ELF-1 (cell line): ENCODE measurements at regions not wholly inside any gene's neighbourhood (a gene's known extent, or its start where the extent isn't known, plus 50 kb on each side); places are given as distances from the start of the nearest gene placed in this dataset.

Source experiments
- DNase-seq: peaks from one replicate; pipeline ENCODE4 v3.0.0-alpha.2; 2016; ENCODE audit warnings: low read depth, low spot score

GRCh38 chr3:88573472-88573871, 423.7 kb downstream of the C3orf38 start:
- no peak for DNase-seq

- DNase-seq, result no peak
Measured at GRCh38 chr3:88574146-88574545, 424.4 kb downstream of the C3orf38 start.

- no peak for DNase-seq
Measured at GRCh38 chr3:88584451-88584850, 434.7 kb downstream of the C3orf38 start.

- DNase-seq, result no peak
Measured at GRCh38 chr3:88586121-88586640, 436.4 kb downstream of the C3orf38 start.

- DNase-seq, result no peak
Measured at GRCh38 chr3:88589138-88589537, 439.4 kb downstream of the C3orf38 start.

GRCh38 chr3:88595026-88595425, 445.3 kb downstream of the C3orf38 start:
- DNase-seq, result no peak

- DNase-seq, result no peak
Measured at GRCh38 chr3:88596451-88596850, 446.7 kb downstream of the C3orf38 start.

- no peak for DNase-seq
Measured at GRCh38 chr3:88610820-88611219, 461.1 kb downstream of the C3orf38 start.

GRCh38 chr3:88611826-88612326, 462.1 kb downstream of the C3orf38 start:
- DNase-seq, result no peak

GRCh38 chr3:88616413-88616812, 466.7 kb downstream of the C3orf38 start:
- no peak for DNase-seq

- DNase-seq, result no peak
Measured at GRCh38 chr3:88617283-88617682, 467.5 kb downstream of the C3orf38 start.

- DNase-seq, result no peak
Measured at GRCh38 chr3:88618021-88618645, 468.4 kb downstream of the C3orf38 start.

GRCh38 chr3:88621586-88621985, 471.8 kb downstream of the C3orf38 start:
- DNase-seq, result no peak

- no peak for DNase-seq
Measured at GRCh38 chr3:88623709-88624108, 473.9 kb downstream of the C3orf38 start.

GRCh38 chr3:88626456-88627120, 476.8 kb downstream of the C3orf38 start:
- no peak for DNase-seq

GRCh38 chr3:88628901-88629300, 478.5 kb upstream of the EPHA3 start:
- DNase-seq, result no peak

- DNase-seq, result no peak
Measured at GRCh38 chr3:88632226-88632625, 475.2 kb upstream of the EPHA3 start.

- DNase-seq, result no peak
Measured at GRCh38 chr3:88640581-88640980, 466.8 kb upstream of the EPHA3 start.

- no peak for DNase-seq
Measured at GRCh38 chr3:88641033-88641604, 466.3 kb upstream of the EPHA3 start.

- DNase-seq, result no peak
Measured at GRCh38 chr3:88657459-88657858, 450.0 kb upstream of the EPHA3 start.

GRCh38 chr3:88661433-88661824, 446.0 kb upstream of the EPHA3 start:
- no peak for DNase-seq

GRCh38 chr3:88668180-88668579, 439.2 kb upstream of the EPHA3 start:
- no peak for DNase-seq

GRCh38 chr3:88671573-88671972, 435.8 kb upstream of the EPHA3 start:
- DNase-seq, result no peak
